Fibroblast of skin of left quadriceps (primary cell): ENCODE measurements at regions not wholly inside any gene's neighbourhood (a gene's known extent, or its start where the extent isn't known, plus 50 kb on each side); places are given as distances from the start of the nearest gene placed in this dataset.
"Not testable (repeated sequence)": the region's sequence is repeated elsewhere in the genome, so short reads cannot be mapped to it uniquely, and the experiment has no call there.

Source experiments
- DNase-seq, 2 experiments: peaks; one replicate each; pipeline ENCODE4 v3.0.0-alpha.2; 2013; ENCODE audit warnings: low read depth in 2 of 2

DNA sequence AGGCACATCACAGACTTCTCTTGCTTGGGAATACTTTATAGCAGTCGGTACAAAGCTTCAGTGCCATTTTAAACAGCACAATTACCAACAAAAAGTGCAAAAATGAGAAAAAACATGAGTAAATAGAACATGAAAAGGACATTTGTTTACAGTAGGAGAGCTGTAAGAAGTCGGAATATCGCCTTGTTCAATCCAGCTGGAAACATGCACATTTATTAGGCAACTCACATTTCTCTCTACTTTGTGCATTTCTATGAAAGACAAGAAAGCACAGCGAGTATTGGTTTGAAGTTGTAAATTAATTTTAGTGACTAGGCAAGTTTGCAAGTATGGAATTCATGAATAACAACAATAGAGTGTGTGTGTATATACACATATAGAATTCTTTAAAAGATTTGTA, 484.7 kb downstream of the DACH1 start:
- DNase-seq: no peak

DNA sequence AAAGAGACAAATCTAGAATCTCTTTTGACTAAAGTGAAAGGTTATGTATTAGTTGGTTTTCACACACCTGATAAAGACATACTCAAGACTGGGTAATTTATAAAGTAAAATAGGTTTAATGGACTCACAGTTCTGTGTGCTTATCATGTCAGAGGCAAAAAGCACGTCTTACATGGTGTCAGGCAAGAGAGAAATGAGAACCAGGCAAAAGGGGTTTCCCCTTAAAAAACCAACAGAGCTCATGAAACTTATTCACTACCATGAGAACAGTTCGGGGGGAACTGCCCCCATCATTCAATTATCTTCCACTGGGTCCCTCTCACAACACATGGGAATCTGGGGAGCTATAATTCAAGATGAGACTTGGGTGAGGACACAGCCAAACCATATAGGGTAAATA, 486.8 kb downstream of the DACH1 start:
- no peak for DNase-seq

DNA sequence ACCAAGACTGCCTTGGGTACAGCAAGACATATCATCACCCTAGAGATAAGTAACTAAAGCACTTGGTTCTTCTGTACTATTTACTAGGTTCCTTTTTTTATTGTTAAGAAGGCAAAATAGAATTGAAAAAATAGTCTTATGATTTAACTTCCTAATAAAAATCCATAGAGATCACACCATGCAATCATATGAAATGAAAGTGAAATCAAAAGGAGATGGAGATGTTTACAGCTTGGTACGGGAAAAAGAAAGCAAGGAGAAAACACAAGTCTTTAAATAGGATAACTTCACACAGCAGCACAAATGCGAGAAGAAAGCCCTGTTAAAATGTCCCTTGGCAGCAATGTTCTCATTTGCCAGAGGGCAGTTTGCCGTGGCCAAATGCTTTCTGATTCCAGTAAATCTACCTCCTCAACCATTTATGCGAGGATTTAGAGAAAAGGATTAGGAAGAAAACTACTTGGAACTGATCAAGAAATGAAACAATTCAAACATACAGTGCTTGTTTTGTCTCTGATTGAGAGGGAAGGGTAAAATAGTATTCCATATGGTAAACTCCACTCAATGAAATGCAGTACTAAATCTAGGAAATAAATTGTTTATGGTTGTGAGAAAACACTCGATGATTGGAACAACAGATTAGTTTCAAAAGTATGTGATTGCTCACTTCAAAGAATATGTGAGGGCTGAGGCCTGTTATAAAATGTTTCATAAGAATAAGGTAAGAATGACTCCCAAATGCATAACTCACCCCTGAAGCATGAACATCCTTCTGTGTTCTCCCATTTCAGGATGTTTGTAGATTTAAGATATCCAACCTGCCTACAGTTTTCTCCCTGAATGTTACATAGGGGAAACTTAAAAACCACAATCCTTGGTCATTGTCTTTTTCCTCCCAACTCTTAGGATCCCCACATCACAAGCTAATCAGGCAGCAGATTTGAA, 487.8 kb downstream of the DACH1 start:
- DNase-seq: no peak

DNA sequence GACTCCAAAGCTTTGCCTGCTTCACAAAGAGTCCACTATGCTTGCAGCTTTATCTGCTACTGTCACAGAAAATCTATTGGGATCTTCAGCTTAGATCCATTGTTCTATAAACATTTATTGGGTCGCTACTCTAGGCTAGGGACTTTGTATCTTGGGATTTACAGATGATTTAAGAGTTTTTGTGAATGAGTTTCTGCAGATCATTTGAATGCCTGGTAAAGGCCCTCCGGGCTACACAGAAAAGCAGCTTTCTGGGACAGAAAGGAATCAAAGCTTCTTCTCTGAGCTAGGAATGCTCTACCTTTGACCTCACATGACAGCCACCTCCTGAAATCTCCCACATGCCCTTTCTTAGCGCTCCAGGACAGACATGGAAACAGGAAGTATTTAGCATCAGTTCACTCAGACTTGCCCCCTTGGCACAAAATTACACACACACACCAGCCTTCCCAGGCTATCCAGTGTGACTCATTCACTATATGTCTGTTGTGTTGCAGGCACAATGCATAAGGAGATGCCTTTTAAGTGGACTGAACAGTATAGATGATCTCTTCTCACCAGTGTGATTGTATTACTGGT, 492.4 kb downstream of the DACH1 start:
- no peak for DNase-seq

DNA sequence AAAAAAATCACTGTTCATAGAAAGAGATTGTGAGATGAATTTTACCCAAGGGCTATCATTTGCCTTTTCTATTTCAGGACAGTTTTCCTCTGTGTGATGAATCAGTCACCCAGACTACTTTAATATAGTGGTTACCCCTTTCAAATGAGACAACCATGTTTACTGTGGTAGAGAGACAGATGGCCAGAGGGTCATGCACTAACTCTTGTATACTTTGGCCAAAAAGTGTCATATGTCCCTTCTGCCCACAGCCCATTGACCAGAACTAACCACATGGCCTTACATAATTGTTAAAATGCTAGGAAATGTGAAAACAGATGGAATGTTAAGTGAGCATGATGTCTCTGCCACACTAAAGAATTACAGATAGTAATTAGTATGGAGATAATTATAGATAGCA, 498.7 kb downstream of the DACH1 start:
- no peak for DNase-seq

DNA sequence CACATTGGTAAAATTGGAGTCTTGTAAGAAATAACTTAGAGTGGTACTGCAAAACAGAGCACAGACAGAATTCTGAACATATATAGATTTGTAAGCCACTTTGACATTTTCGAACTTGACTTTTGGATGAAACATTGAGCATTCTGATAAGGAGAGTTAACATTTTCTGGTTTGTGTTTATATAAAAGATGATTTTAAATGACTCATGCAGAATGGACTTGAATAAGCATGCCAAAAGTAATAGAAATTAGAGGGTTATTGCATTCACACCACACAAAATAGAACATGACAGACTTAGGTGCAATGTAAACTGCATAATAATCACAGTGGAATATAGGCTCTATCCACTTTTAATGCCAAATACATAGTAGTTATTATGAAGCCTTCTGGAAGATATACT, 507.0 kb downstream of the DACH1 start:
- DNase-seq: no peak

DNA sequence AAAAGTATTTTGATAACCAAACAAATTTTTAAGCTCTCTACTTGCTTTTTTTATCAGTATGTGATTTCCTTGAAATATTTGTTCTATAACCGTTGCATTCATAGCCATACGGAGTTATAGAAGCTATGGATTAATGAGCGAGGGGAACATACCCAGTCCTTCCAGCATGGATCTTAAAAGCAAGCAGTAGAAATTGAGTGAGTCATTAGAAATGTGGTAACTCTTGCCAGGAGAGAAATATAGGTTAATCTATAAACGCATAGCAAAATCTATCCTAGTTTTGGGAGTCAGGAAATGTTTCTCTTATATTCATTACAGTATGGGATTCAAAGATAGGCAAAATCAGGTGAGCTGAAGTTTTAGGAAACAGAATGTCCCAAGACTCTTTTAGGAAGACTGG, 507.4 kb downstream of the DACH1 start:
- DNase-seq: no peak

DNA sequence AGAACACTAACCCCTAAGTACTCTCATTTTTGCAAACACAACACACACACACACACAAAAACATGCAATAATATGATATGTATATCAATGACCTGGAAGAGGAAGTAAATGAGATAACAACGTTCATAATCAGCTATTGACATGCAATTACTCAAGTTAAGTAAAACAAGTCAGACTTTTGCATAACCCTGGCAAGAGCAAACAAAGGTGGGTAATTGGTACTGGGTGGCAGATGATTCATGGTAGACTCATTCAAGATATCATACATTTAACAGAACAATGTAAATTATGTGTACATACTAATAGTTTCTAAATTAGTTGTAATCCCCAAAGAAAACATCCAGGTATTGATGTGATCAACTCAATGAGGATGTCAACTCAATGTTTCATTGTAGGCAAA, 508.8 kb downstream of the DACH1 start:
- DNase-seq: no peak

DNA sequence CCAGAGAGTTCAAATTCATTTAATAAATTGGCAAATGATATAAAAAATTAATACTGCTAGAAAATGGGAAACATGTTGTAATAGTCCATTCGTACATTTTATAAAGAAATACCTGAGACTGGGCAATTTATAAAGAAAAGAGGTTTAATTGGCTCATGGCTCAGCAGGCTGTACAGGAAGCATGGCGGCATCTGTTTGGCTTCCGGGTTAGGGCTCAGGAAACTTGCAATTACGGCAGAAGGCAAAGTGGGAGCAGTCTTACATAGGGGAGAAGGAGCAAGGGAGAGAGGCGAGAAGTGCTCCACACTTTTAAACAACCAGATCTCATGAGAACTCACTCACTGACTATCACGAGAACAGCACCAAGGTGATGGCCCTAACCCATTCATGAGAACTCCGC, 512.0 kb downstream of the DACH1 start:
- DNase-seq: no peak

DNA sequence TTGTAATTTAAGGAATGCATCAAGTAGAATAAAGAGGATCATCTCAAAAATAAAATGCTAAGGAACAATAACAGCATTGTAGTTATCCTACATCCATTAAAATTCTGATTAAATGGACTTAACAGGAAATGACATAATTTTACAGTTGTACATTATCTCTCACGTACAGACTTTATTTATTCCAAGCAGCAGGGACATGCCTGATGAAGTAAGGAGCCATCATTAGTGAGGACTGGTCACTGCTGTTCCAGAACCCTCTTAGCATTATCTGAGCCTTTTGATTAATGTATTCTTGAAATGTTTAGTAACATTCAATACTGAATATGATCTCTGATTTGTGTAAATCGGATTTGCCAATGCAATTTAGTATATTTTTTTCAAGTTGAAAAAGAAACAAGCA, 516.1 kb downstream of the DACH1 start:
- no peak for DNase-seq

DNA sequence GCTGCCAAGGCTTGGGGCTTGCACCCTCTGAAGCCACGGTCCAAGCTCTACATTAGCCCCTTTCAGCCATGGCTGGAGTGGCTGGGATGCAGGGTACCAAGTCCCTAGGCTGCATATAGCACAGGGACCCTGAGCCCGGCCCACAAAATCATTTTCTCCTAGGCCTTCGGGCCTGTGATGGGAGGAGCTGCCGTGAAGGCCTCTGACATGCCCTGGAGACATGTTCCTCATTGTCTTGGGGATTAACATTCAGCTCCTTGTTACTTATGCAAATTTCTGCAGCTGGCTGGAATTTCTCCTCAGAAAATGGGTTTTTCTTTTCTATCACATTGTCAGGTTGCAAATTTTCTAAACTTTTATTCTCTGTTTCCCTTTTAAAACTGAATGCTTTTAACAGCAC, 521.1 kb downstream of the DACH1 start:
- not testable (repeated sequence) for DNase-seq

DNA sequence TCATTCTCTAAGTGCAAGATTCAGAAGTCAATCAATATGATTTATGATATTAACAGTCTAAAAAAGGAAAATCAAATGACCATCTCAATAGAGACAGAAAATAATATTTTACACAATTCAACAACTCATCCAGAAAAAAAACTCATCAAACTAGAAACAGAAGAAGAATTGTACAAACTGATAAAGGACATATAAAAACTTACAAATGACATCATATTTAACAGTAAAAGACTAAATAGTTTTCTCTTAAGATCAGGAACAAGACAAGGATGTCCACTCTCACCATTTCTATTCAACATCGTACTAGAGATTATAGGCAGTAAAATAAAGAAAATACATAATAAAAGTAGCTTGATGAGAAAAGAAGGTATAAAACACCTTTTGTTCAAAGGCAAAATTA, 527.3 kb downstream of the DACH1 start:
- DNase-seq: no peak

DNA sequence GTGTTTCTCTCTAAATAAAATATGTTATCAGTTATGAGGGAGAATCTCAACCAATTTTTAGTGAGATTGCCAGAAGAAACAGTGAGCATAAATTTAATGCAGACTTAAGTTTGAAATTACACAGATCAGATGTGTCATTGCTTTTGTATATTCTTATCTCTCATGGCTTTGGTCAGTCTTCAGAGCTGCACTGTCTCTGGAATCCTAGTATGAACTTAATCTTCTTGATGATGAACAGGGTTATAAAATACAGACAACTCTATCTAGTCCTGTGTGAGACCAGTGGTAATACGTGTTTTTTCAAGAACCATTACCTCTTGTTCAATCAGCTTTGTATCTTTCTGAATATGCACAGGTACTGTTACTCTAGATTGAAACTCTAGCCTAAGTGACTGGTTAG, 528.0 kb downstream of the DACH1 start:
- DNase-seq: no peak

DNA sequence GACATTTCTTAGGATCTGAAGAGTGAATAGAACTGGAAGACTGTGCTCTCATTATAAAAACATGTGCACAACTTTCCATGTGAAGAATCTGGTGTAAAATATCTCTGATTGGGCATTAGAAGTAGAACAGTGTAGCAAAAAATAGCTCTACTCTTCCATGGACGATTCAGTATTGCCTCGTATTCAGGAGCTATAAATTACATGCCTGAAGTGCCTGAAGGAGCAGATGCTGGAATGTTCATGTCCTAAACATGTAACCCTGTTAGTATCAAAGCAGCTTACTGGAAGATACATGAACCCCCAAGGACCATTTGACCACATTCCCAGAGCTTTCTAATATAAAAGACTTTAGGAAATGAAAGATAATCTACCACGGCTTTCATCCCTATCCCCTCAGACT, 528.9 kb downstream of the DACH1 start:
- DNase-seq: no peak

DNA sequence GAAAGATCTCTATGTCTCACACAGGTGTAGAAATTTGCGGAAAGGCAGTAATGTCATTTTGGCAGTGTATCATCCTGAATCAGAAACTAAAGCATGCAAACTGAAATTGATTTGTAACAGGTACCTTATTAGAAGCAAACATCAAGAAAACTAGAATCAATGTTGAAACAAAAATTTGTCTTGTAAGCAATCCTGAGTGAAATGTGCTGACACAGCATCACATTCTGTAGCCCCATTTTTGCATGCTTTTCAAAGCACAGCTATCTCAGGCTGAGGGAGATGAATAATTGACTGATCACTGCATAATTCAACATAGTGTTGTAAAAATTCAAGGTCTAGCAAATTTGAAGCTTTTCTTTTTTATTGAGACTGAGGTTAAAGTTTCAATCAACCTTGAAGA, 539.7 kb downstream of the DACH1 start:
- no peak for DNase-seq

DNA sequence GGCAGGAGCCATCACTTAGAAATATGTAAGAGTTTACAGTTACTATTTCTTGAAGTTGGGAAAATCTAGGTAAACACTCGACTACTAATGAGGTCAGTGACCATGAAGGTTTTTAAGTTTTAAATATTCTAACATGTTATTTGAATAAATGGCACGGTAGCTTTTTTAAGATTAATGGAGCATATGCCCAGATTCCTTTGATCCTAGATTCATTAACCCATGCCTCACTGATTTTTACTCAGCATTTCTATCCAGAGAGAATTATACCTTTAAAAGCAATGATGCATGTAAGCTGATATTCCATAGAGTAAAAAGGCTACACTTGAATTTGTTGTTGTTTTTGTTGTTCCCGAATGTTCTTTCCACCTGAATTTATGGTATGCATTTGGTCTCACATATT, 541.4 kb downstream of the DACH1 start:
- no peak for DNase-seq

DNA sequence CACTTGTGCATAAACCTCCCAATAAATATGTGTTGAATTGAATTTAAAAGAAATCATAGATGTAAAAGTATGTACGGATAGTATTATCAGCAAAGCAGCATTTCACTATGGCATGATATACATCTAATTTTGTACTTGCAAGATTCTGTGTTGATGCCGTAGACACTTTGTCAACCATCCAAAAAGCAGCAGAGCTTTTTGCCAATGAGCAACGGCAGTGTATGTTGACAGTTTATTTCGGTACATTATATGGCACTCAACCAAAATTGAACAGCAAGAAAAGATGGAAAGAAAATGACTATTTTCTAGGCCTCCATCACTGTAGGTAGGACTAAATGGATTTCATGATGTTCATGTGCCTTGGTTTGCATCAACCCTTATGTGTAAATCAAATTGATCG, 543.7 kb downstream of the DACH1 start:
- no peak for DNase-seq

DNA sequence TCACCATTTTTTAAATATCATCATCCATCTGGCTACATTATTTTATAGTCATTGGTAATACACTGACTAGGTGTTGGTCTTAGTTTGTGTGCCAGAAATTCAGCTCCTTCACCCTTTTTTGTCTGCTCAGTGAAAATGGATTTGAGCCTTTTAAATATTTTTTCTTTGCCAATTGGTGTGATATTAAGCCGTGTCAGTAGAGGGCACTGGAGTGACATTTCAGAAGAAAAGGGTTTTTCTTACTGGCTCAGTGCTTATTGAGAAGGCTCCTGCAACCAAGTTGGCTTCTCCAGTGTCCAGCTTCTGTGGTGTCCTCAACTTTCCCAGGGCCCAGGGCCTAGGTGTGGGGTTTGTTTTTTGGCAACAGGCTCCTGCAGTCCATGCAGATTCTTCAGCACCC, 546.6 kb downstream of the DACH1 start:
- DNase-seq: peak; percentile 2

DNA sequence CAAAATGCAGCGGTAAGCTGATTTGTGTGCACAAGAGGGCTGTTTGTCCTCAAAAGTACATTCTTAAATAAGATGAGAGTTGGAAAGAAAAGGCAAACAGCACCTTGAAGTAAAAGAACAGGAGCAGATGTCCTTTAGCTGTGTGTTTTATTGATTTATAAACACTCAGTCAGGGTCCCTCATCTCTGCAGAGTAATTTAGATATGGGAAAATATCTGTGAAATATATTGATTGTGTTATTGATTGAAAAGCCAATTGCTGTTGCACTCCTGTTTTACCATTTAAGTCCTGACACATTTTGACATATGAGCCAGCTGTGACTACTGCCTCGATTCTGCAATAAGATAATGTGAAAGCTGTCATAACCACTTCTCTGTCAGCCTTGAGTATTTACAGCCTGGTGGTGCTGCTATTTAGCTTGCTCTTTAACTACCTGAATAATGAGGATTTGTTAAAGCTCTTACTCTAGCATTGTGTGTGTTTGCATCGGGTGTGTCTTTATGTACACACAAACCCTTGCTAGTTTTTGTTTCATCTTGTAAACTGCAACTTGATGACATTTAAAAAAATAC, 550.1 kb downstream of the DACH1 start:
- no peak for DNase-seq

DNA sequence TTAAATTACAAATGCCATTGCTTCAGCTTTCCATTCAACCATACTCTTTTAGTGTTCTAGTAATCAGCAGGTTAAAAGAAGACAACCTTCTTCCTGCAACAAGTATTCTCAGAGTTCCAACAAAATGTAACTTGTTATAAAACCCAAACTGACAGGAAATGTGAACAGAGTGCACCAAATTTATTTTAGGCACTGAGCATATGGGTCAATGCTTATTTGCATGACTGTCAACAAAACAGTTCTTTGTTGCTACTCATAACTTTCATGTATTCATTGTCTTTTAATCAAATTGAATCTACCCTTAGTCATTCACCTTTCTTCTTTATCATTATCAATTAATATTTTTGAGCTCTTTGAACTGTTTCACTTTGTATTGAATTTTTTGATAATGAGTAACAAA, 554.1 kb downstream of the DACH1 start:
- no peak for DNase-seq

DNA sequence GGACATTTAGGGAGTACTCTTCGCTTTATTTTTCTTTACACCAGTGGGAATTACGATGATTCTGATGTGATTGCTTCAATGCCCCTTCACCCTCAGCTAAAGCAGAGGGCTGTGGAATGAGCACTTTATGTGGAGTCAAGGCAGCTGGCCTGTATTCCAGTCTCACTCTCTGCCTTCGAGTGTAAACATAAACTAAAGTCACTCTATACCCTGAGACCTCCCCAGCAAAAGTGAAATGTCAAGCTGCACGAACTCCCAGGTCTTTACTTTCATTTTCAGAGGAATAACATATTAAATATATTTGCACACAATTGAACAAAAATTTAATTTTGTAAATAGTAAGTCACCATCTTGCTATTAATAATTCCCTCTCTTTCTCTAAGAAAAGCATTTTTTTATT, 557.1 kb downstream of the DACH1 start:
- DNase-seq: no peak

DNA sequence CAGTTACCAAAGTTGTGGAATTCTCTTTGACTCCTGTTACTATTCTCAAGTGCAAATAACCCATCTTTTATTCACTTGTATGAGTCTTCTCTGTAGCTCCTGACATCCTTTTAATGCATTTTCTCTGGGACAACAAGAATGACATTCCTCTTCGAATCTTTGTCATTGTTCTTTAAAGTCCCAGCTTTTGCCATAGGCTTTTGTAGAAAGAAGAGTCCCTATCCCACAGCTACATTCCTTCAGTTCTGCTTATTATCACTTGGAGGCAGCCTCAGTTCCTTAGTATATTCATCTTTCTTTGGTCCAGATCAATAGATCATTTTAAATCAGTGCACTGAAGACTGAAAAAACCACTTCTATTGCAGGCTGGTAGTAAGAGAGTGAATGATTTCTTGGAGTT, 560.2 kb downstream of the DACH1 start:
- DNase-seq: no peak

DNA sequence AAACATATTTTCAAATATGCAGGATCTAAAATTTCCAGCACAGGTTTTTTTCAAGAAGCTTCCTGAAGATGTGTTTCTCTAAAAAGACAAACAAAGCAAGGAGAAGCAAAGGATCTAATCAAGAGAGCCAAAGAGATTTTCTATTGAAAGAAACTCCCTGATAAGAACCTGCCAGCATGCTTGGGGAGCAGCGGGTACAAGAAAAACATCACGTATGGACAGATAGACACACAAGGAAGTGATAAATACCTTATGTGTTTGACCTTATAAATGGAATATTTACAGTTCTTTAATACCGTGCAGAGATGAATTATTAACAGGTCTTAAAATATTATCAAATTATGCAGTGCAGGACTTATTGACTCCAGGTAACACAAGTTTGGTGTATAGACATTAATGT, 562.1 kb downstream of the DACH1 start:
- no peak for DNase-seq
